Endothelial cell of umbilical vein (primary cell): ENCODE measurements at regions not wholly inside any gene's neighbourhood (a gene's known extent, or its start where the extent isn't known, plus 50 kb on each side); places are given as distances from the start of the nearest gene placed in this dataset.

ENCODE experiments used
- BruUV-seq: library from RNA; stranded (reverse); fragments of 400-500 nt; replicated peaks from 2 replicates; lab custom pipeline; 2021; lab: Mats Ljungman, UMichigan
- CTCF ChIA-PET: fragments of 300-600, 350-600 bp; sonication (Branson Sonifier 250); formaldehyde crosslinking; loops from one replicate; lab custom pipeline; 2021; ENCODE audit warnings: antibody characterized with exemption, inconsistent platforms; lab: Charles Lee
- POLR2A ChIA-PET: fragments of 300-600, 350-600 bp; sonication (Branson Sonifier 250); formaldehyde crosslinking; loops from one replicate; lab custom pipeline; 2021; ENCODE audit warnings: antibody characterized with exemption, inconsistent platforms; lab: Charles Lee
- DNase-seq: peaks from one replicate; pipeline ENCODE4 v3.0.0-alpha.2; 2011; ENCODE audit warnings: low read depth, low spot score
- FAIRE-seq: peaks from 2 replicates; lab custom pipeline; 2011; peaks lifted over from hg19 to GRCh38; lab: Jason Lieb, UNC
- H2AFZ ChIP-seq: 2 replicates; pipeline ENCODE4 v1.6.0; 2012; ENCODE audit warnings: low read depth, low read length, control low read depth, inconsistent platforms
- H3K27ac ChIP-seq: 2 replicates; pipeline ENCODE4 v1.5.1; 2011; ENCODE audit warnings: low read depth, mild to moderate bottlenecking, control low read depth, low read length, moderate library complexity; ENCODE audit not compliant: insufficient read depth
- H3K27me3 ChIP-seq, 2 experiments: 2 replicates each; pipeline versions ENCODE4 v1.6.0 to v1.6.1; 2011; ENCODE audit warnings: low read length in 2 of 2, mixed read lengths in 1 of 2; ENCODE audit not compliant: control insufficient read depth in 2 of 2, insufficient read depth in 2 of 2
- H3K36me3 ChIP-seq, 2 experiments: 2 replicates in 1 of 2; 3 replicates in 1 of 2; pipeline ENCODE4 v1.5.1; 2011; ENCODE audit warnings: low read length in 2 of 2, mild to moderate bottlenecking in 1 of 2, moderate library complexity in 1 of 2; ENCODE audit not compliant: control insufficient read depth in 2 of 2, insufficient read depth in 2 of 2; ENCODE audit errors: extremely low read depth in 1 of 2
- H3K4me1 ChIP-seq: 3 replicates; pipeline ENCODE4 v1.5.1; 2011; ENCODE audit warnings: mild to moderate bottlenecking, low read length; ENCODE audit not compliant: control insufficient read depth, insufficient read depth; ENCODE audit errors: extremely low read depth
- H3K4me2 ChIP-seq: 2 replicates; pipeline ENCODE4 v1.6.1; 2011; ENCODE audit warnings: low read length, control low read depth, mixed read lengths; ENCODE audit not compliant: insufficient read depth
- H3K4me3 ChIP-seq, 3 experiments: fragments of 200-600 bp in 1 of 3; sonication (generic), shearing (Covaris generic) in 1 of 3; replicated peaks in 1 of 3; 2 replicates each; pipeline ENCODE4 v1.5.1; 2011 to 2016; ENCODE audit warnings: control low read depth in 3 of 3, low read length in 3 of 3, mild to moderate bottlenecking in 2 of 3, inconsistent platforms in 1 of 3, low read depth in 1 of 3, moderate library complexity in 1 of 3; ENCODE audit not compliant: insufficient read depth in 1 of 3
- H3K79me2 ChIP-seq: 2 replicates; pipeline ENCODE4 v1.6.0; 2012; ENCODE audit warnings: low read length, inconsistent platforms; ENCODE audit not compliant: control insufficient read depth, insufficient read depth
- H3K9ac ChIP-seq: replicated peaks from 2 replicates; pipeline ENCODE3; 2011; ENCODE audit warnings: low read length, control low read depth; ENCODE audit not compliant: insufficient read depth; ENCODE audit errors: extremely low read depth
- H3K9me1 ChIP-seq: replicated peaks from 3 replicates; pipeline ENCODE4 v1.6.0; 2011; ENCODE audit warnings: mild to moderate bottlenecking, low read length; ENCODE audit not compliant: control insufficient read depth, insufficient read depth; ENCODE audit errors: extremely low read depth
- H3K9me3 ChIP-seq: replicated peaks from 2 replicates; pipeline ENCODE4 v1.5.1; 2012; ENCODE audit warnings: low read length, inconsistent platforms; ENCODE audit not compliant: control insufficient read depth, insufficient read depth
- H4K20me1 ChIP-seq: replicated peaks from 2 replicates; pipeline ENCODE3; 2011; ENCODE audit warnings: mild to moderate bottlenecking, low read length; ENCODE audit not compliant: control insufficient read depth, insufficient read depth; ENCODE audit errors: extremely low read depth
- CTCF ChIP-seq, 2 donors: IDR thresholded peaks; 1 replicate in 1 of 2; 2 replicates in 1 of 2; pipeline ENCODE4 v1.5.1; 2011; ENCODE audit warnings: low read length in 2 of 2, mild to moderate bottlenecking in 2 of 2, moderate library complexity in 2 of 2, control low read depth in 1 of 2, inconsistent platforms in 1 of 2, low read depth in 1 of 2; ENCODE audit not compliant: insufficient read depth in 1 of 2; ENCODE audit errors: extremely low read depth in 1 of 2
- EZH2 ChIP-seq: IDR thresholded peaks from 2 replicates; pipeline ENCODE4 v1.6.1; 2012; ENCODE audit warnings: borderline replicate concordance, low read depth, mild to moderate bottlenecking, moderate library complexity, low read length, inconsistent platforms; ENCODE audit not compliant: severe bottlenecking
- FOS ChIP-seq: IDR thresholded peaks from 2 replicates; pipeline ENCODE4 v1.6.1; 2011; ENCODE audit warnings: mild to moderate bottlenecking, low read length, moderate library complexity, borderline replicate concordance; ENCODE audit not compliant: insufficient read depth
- GATA2 ChIP-seq: IDR thresholded peaks from 2 replicates; pipeline ENCODE4 v1.7.0; 2011; ENCODE audit warnings: low read depth, mild to moderate bottlenecking, moderate library complexity, mixed read lengths, low read length; ENCODE audit not compliant: insufficient read length, insufficient read depth
- JUN ChIP-seq: IDR thresholded peaks from 2 replicates; pipeline ENCODE4 v1.6.1; 2011; ENCODE audit warnings: borderline replicate concordance, low read depth; ENCODE audit not compliant: insufficient read length, insufficient read depth
- MAX ChIP-seq: IDR thresholded peaks from 2 replicates; pipeline ENCODE4 v1.6.1; 2011; ENCODE audit not compliant: insufficient read depth, insufficient read length
- MYC ChIP-seq: IDR thresholded peaks from one replicate; pipeline ENCODE4 v1.6.1; 2011; ENCODE audit warnings: mild to moderate bottlenecking, low read depth, low read length
- POLR2A ChIP-seq: IDR thresholded peaks from 2 replicates; pipeline ENCODE4 v1.6.1; 2012; ENCODE audit warnings: low read depth, mild to moderate bottlenecking, control low read depth, low read length
- POLR2AphosphoS5 ChIP-seq: IDR thresholded peaks from 2 replicates; pipeline ENCODE4 v1.6.1; 2012; ENCODE audit warnings: low read depth, mild to moderate bottlenecking, control low read depth, low read length, moderate library complexity; ENCODE audit not compliant: insufficient read depth
- dilution Hi-C: fragments of 300-500 bp; cut with MboI; formaldehyde crosslinking; loops from one replicate; pipeline ENCODE4 v1.15.0; 2019; ENCODE audit warnings: low sequenced_read_pairs; ENCODE audit not compliant: extremely low pct_ligation_motif_present
- intact Hi-C: fragments of 100-400 bp; cut with micrococcal nuclease; formaldehyde crosslinking; loops from one replicate; pipeline ENCODE4 v1.10.0; 2022

GRCh38 chr2:36058076-36058475, 297.5 kb upstream of the CRIM1 start:
- ChIA-PET POLR2A (no interaction called here), CTCF (no interaction called here)
- Histone ChIP-seq H3K4me2 (peak overlapping the region; percentile 55), H3K9me3 (no peaks in the 10 kb centered on the region), H3K27ac (peak overlapping the region; percentile 32), H3K79me2 (no peaks in the 10 kb centered on the region), H3K4me1 (peaks cover 11% of the 10 kb centered on the region), H3K4me3 (no peak overlapping the region), H4K20me1 (no peaks in the 10 kb centered on the region), H3K27me3 (peaks cover 0 to 1% of the 10 kb centered on the region in 2 experiments), H3K9ac (no peak overlapping the region), H3K36me3 (no peaks in the 10 kb centered on the region), H2AFZ (peak overlapping the region; percentile 64), H3K9me1 (no peaks in the 10 kb centered on the region)
- intact Hi-C loops (loop anchor here (2.0 kb wide), 1 partner anchor 85 kb away; no protein-coding TSS in a partner anchor), dilution Hi-C loops (no loop called here)
- peak; percentile 68 for DNase-seq
- no peak for FAIRE-seq
- TF ChIP-seq POLR2AphosphoS5 (no peak), FOS (no peak), CTCF (IDR thresholded peaks at IDR 0.05; ENCODE audit: extremely low read depth in 1 of 2, insufficient read depth in 1 of 2, low read depth in 1 of 2, low read length in 2 of 2) (no peak), GATA2 (peak; percentile 30), MAX (no peak), MYC (no peak), EZH2 (no peak), JUN (peak; percentile 6), POLR2A (no peak)
- BruUV-seq: TSS peak; percentile 78
